SK-N-SH (cell line): ENCODE measurements at regions not wholly inside any gene's neighbourhood (a gene's known extent, or its start where the extent isn't known, plus 50 kb on each side); places are given as distances from the start of the nearest gene placed in this dataset.

Experiments
- ELF1 ChIP-seq: IDR thresholded peaks from 2 replicates; pipeline ENCODE4 v1.4.0; 2012
- EP300 ChIP-seq, 2 experiments: IDR thresholded peaks; 2 replicates each; pipeline versions ENCODE4 v1.4.0 to v1.6.1; 2012; ENCODE audit warnings: borderline replicate concordance in 1 of 2, low read depth in 1 of 2, low read length in 1 of 2
- FOSL2 ChIP-seq: IDR thresholded peaks from 2 replicates; pipeline ENCODE4 v1.4.0; 2012; ENCODE audit warnings: low read depth, mild to moderate bottlenecking, moderate library complexity, borderline replicate concordance
- FOXM1 ChIP-seq: IDR thresholded peaks from 2 replicates; pipeline ENCODE4 v1.4.0; 2012; ENCODE audit warnings: low read depth, mild to moderate bottlenecking

- TF ChIP-seq EP300 (IDR thresholded peaks at IDR 0.05; ENCODE audit: borderline replicate concordance in 1 of 2, low read depth in 1 of 2, low read length in 1 of 2) (no peak), ELF1 (no peak), FOSL2 (no peak), FOXM1 (no peak)
Observed at GRCh38 chr16:5448798-5449197, 351.2 kb upstream of the EEF2KMT start.
